ENCODE measurements at regions not wholly inside any gene's neighbourhood (a gene's known extent, or its start where the extent isn't known, plus 50 kb on each side); places are given as distances from the start of the nearest gene placed in this dataset.

GRCh38 chr4:64516176-64516575 is 106.9 kb upstream of the TECRL start:
- Histone ChIP-seq H3K4me1 (no peaks in the 10 kb centered on the region), H3K27me3 (no peaks in the 10 kb centered on the region), H3K36me3 (no peaks in the 10 kb centered on the region), H3K9me3 (no peaks in the 10 kb centered on the region), H3K27ac (no peak overlapping the region), H3K4me3 (no peak overlapping the region)
- intact Hi-C loops (cut with DNase I; ENCODE audit: low total_unique reads), result no loop called here
- no peak for DNase-seq
- TF ChIP-seq POLR2A (IDR thresholded peaks at IDR 0.05), result no peak
- TF ChIP-seq, protein P1, sequence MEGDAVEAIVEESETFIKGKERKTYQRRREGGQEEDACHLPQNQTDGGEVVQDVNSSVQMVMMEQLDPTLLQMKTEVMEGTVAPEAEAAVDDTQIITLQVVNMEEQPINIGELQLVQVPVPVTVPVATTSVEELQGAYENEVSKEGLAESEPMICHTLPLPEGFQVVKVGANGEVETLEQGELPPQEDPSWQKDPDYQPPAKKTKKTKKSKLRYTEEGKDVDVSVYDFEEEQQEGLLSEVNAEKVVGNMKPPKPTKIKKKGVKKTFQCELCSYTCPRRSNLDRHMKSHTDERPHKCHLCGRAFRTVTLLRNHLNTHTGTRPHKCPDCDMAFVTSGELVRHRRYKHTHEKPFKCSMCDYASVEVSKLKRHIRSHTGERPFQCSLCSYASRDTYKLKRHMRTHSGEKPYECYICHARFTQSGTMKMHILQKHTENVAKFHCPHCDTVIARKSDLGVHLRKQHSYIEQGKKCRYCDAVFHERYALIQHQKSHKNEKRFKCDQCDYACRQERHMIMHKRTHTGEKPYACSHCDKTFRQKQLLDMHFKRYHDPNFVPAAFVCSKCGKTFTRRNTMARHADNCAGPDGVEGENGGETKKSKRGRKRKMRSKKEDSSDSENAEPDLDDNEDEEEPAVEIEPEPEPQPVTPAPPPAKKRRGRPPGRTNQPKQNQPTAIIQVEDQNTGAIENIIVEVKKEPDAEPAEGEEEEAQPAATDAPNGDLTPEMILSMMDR (IDR thresholded peaks at IDR 0.05), result no peak

- Histone ChIP-seq H3K36me3 (no peaks in the 10 kb centered on the region), H3K4me3 (no peak overlapping the region), H3K27me3 (no peaks in the 10 kb centered on the region), H3K4me1 (no peaks in the 10 kb centered on the region), H3K27ac (no peak overlapping the region), H3K9me3 (no peaks in the 10 kb centered on the region)
- TF ChIP-seq, protein P1 (IDR thresholded peaks at IDR 0.05), result no peak
- TF ChIP-seq POLR2A (IDR thresholded peaks at IDR 0.05), result no peak
- DNase-seq, result no peak
- intact Hi-C loops (cut with DNase I; ENCODE audit: low total_unique reads), result no loop called here
These were observed 98.8 kb upstream of the TECRL start for GRCh38 chr4:64508089-64508488.

DNA sequence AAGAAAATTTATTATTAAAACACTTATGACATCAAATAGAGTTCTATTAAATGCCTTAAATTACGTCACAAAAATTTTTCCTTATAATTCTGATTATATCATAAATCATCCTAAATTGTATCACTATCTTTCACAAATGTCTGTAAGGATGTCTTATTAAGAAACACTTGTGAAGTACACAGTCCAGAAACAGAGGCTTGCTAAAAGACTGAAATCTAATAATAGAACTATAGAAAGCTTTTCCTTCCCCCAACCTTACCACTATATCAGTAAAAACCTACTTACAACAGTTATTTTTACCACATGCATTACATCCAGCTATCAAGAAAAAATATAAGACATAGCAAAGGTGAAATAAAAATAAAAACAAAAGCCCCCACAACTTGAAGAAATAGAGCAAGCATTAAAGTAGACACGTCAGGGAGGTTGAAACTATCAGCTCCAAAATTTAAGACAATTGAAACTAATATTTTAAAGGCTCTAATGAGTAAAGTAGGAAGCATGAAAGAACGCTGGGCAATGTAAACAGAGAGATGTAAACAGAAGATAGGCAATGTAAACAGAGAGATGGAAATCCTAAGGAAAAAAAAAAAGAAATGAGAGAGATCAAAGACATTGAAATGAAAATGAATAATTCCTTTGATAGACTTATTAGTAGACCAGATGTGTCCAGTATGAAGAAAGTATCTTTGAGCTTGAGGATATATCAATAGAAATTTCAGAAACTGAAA is 94.9 kb upstream of the TECRL start:
- DNase-seq, result no peak
- Histone ChIP-seq H3K27ac (no peak overlapping the region), H3K4me3 (no peak overlapping the region), H3K27me3 (no peaks in the 10 kb centered on the region), H3K4me1 (no peaks in the 10 kb centered on the region), H3K9me3 (no peaks in the 10 kb centered on the region), H3K36me3 (no peaks in the 10 kb centered on the region)
- no peak for TF ChIP-seq POLR2A (IDR thresholded peaks at IDR 0.05)
- TF ChIP-seq, protein P1 (IDR thresholded peaks at IDR 0.05), result no peak
- intact Hi-C loops (cut with DNase I; ENCODE audit: low total_unique reads), result no loop called here

GRCh38 chr4:64503416-64503815 is 94.2 kb upstream of the TECRL start:
- DNase-seq, result no peak
- intact Hi-C loops (cut with DNase I; ENCODE audit: low total_unique reads), result no loop called here
- Histone ChIP-seq H3K4me1 (no peaks in the 10 kb centered on the region), H3K9me3 (no peaks in the 10 kb centered on the region), H3K27ac (no peak overlapping the region), H3K27me3 (no peaks in the 10 kb centered on the region), H3K36me3 (no peaks in the 10 kb centered on the region), H3K4me3 (no peak overlapping the region)
- TF ChIP-seq POLR2A (IDR thresholded peaks at IDR 0.05), result no peak
- TF ChIP-seq, protein P1 (IDR thresholded peaks at IDR 0.05), result no peak

- no peak overlapping the region for H3K27ac ChIP-seq
- no peak for TF ChIP-seq POLR2A (IDR thresholded peaks at IDR 0.05)
- TF ChIP-seq, protein P1 (IDR thresholded peaks at IDR 0.05), result no peak
- no peaks in the 10 kb centered on the region for H3K9me3 ChIP-seq
- no peaks in the 10 kb centered on the region for H3K4me1 ChIP-seq
- intact Hi-C loops (cut with DNase I; ENCODE audit: low total_unique reads), result no loop called here
- no peak for DNase-seq
- H3K27me3 ChIP-seq, result no peaks in the 10 kb centered on the region
- no peak overlapping the region for H3K4me3 ChIP-seq
- no peaks in the 10 kb centered on the region for H3K36me3 ChIP-seq
These were observed 88.2 kb upstream of the TECRL start for GRCh38 chr4:64497491-64497890.

Measured in uterus (tissue), 3 donors.